SK-N-SH treated with all-trans-retinoic acid at 6 μM for 48 hours (cell line): ENCODE measurements at regions not wholly inside any gene's neighbourhood (a gene's known extent, or its start where the extent isn't known, plus 50 kb on each side); places are given as distances from the start of the nearest gene placed in this dataset.

Experiments used
- ATAC-seq: fragments of 200-7000 bp; cut with Tn5 transposase; 3 replicates; pipeline ENCODE4 v1.9.1; 2020; ENCODE audit warnings: mild to moderate bottlenecking, moderate library complexity
- ARNTL ChIP-seq: fragments of 450-650 bp; formaldehyde crosslinking; IDR thresholded peaks from 2 replicates; pipeline ENCODE4 v1.5.0; 2020; ENCODE audit warnings: low read depth, mild to moderate bottlenecking, moderate library complexity, borderline replicate concordance
- BACH2 ChIP-seq: fragments of 250-450 bp; sonication (Bioruptor Pico); IDR thresholded peaks from 2 replicates; pipeline ENCODE4 v1.9.0; 2021; ENCODE audit warnings: mild to moderate bottlenecking, borderline replicate concordance
- CREB5 ChIP-seq: fragments of 250-450 bp; sonication (Bioruptor Pico); IDR thresholded peaks from 2 replicates; pipeline ENCODE4 v1.5.1; 2020; ENCODE audit warnings: low read depth, mild to moderate bottlenecking, moderate library complexity
- CSDC2 ChIP-seq: fragments of 250-450 bp; sonication (Bioruptor Pico); IDR thresholded peaks from 2 replicates; pipeline ENCODE4 v1.5.0; 2020; ENCODE audit warnings: mild to moderate bottlenecking, moderate library complexity
- CSRNP3 ChIP-seq: fragments of 250-450 bp; sonication (Bioruptor Pico); IDR thresholded peaks from 2 replicates; pipeline ENCODE4 v1.5.1; 2021; ENCODE audit warnings: mild to moderate bottlenecking, moderate library complexity
- ESRRG ChIP-seq: fragments of 250-450 bp; sonication (Bioruptor Pico); IDR thresholded peaks from 2 replicates; pipeline ENCODE4 v1.6.1; 2021; ENCODE audit warnings: mild to moderate bottlenecking
- GLIS3 ChIP-seq: fragments of 250-450 bp; sonication (Bioruptor Pico); IDR thresholded peaks from 2 replicates; pipeline ENCODE4 v1.5.0; 2020; ENCODE audit warnings: mild to moderate bottlenecking, moderate library complexity
- ISL1 ChIP-seq: fragments of 250-450 bp; sonication (Bioruptor Pico); IDR thresholded peaks from 2 replicates; pipeline ENCODE4 v2.1.2; 2022; ENCODE audit warnings: mild to moderate bottlenecking, moderate library complexity
- OSR1 ChIP-seq: fragments of 250-450 bp; sonication (Bioruptor Pico); IDR thresholded peaks from 2 replicates; pipeline ENCODE4 v1.8.0; 2022; ENCODE audit warnings: moderate library complexity, mild to moderate bottlenecking, inconsistent platforms
- PPARA ChIP-seq: fragments of 250-450 bp; sonication (Bioruptor Pico); IDR thresholded peaks from 2 replicates; pipeline ENCODE4 v1.5.0; 2020; ENCODE audit warnings: mild to moderate bottlenecking, borderline replicate concordance
- RARB ChIP-seq: fragments of 250-450 bp; sonication (Bioruptor Pico); IDR thresholded peaks from 2 replicates; pipeline ENCODE4 v1.8.0; 2021; ENCODE audit warnings: mild to moderate bottlenecking, moderate library complexity
- SNAI2 ChIP-seq: fragments of 250-450 bp; sonication (Bioruptor Pico); IDR thresholded peaks from 2 replicates; pipeline ENCODE4 v1.5.0; 2020; ENCODE audit warnings: mild to moderate bottlenecking, moderate library complexity
- TCF4 ChIP-seq: fragments of 250-450 bp; sonication (Bioruptor Pico); IDR thresholded peaks from 2 replicates; pipeline ENCODE4 v1.8.0; 2021; ENCODE audit warnings: mild to moderate bottlenecking, moderate library complexity, borderline replicate concordance
- TOX ChIP-seq: fragments of 250-450 bp; sonication (Bioruptor Pico); IDR thresholded peaks from 2 replicates; pipeline ENCODE4 v1.8.0; 2021; ENCODE audit warnings: mild to moderate bottlenecking, moderate library complexity, borderline replicate concordance
- TSHZ2 ChIP-seq: fragments of 250-450 bp; sonication (Bioruptor Pico); IDR thresholded peaks from 2 replicates; pipeline ENCODE4 v1.5.0; 2020; ENCODE audit warnings: mild to moderate bottlenecking, moderate library complexity
- ZC3H10 ChIP-seq: fragments of 250-450 bp; sonication (Bioruptor Pico); IDR thresholded peaks from 2 replicates; pipeline ENCODE4 v1.5.1; 2021; ENCODE audit warnings: mild to moderate bottlenecking, moderate library complexity
- ZFP3 ChIP-seq: fragments of 250-450 bp; sonication (Bioruptor Pico); IDR thresholded peaks from 2 replicates; pipeline ENCODE4 v1.5.0; 2020; ENCODE audit warnings: mild to moderate bottlenecking, moderate library complexity
- ZFP30 ChIP-seq: fragments of 450-650 bp; formaldehyde crosslinking; IDR thresholded peaks from 2 replicates; pipeline ENCODE4 v1.5.0; 2022; ENCODE audit warnings: mild to moderate bottlenecking, moderate library complexity
- ZNF565 ChIP-seq: fragments of 450-650 bp; formaldehyde crosslinking; conservative IDR thresholded peaks from 2 replicates; pipeline ENCODE4 v1.5.0; 2020; ENCODE audit warnings: low read depth, mild to moderate bottlenecking, moderate library complexity
- ZNF70 ChIP-seq: fragments of 450-650 bp; formaldehyde crosslinking; IDR thresholded peaks from 2 replicates; pipeline ENCODE4 v1.5.0; 2020; ENCODE audit warnings: mild to moderate bottlenecking, moderate library complexity
- ZNF8 ChIP-seq: fragments of 450-650 bp; formaldehyde crosslinking; IDR thresholded peaks from 2 replicates; pipeline ENCODE4 v1.5.0; 2020; ENCODE audit warnings: mild to moderate bottlenecking, moderate library complexity

GRCh38 chr13:72508392-72508791, 219.0 kb downstream of the MZT1 start:
- peak; percentile 47; the same call in 2 of the 3 replicates for ATAC-seq
- 0 out of 2 replicates have a peak, but pooled peaks have one; percentile 63 for TF ChIP-seq TSHZ2 (CRISPR knock-in tag)
- no peak for TF ChIP-seq ZNF565 (CRISPR knock-in tag)
- peak; percentile 77 for TF ChIP-seq ISL1 (CRISPR knock-in tag)
- no peak for TF ChIP-seq ZNF70 (CRISPR knock-in tag)
- no peak for TF ChIP-seq ZNF8 (CRISPR knock-in tag)
- no peak for TF ChIP-seq BACH2
- TF ChIP-seq, all 23 proteins: peak for 2

GRCh38 chr13:72507416-72508199, 219.8 kb downstream of the MZT1 start:
- peak; percentile 59 for ATAC-seq
- TF ChIP-seq OSR1 (CRISPR knock-in tag) (no peak), SNAI2 (CRISPR knock-in tag) (no peak), CSRNP3 (CRISPR knock-in tag) (no peak), ZFP3 (CRISPR knock-in tag) (no peak), CSDC2 (CRISPR knock-in tag) (no peak), ISL1 (CRISPR knock-in tag) (no peak), ZC3H10 (CRISPR knock-in tag) (no peak), TOX (CRISPR knock-in tag) (no peak), ZNF565 (CRISPR knock-in tag) (no peak), GLIS3 (CRISPR knock-in tag) (no peak), RARB (CRISPR knock-in tag) (no peak), ZNF8 (CRISPR knock-in tag) (no peak), TCF4 (CRISPR knock-in tag) (no peak), PPARA (CRISPR knock-in tag) (no peak), ARNTL (no peak), CREB5 (CRISPR knock-in tag) (no peak), ESRRG (CRISPR knock-in tag) (no peak), ZFP30 (CRISPR knock-in tag) (no peak), TSHZ2 (CRISPR knock-in tag) (no peak)

DNA sequence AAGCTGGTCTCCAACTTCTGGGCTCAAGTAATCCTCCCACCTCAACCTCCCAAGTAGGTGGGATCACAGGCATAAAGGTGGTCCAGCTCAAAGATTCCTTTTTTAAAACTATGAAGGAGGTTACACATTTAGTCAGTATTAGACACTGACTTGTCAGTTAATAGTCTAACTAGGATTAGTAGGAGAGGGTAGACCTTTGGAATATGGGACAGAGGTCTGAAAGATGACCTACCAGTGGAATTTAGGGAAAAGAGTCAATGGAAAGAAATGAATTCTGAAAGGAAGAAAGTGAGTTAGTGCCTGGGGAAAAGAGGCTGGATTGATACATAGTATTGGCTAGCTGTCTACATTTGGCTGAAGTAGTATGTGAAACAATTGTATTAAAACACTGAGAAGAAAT, 220.7 kb downstream of the MZT1 start:
- ATAC-seq = no peak
- TF ChIP-seq GLIS3 (CRISPR knock-in tag) (no peak), OSR1 (CRISPR knock-in tag) (no peak), ESRRG (CRISPR knock-in tag) (no peak), TSHZ2 (CRISPR knock-in tag) (no peak), CREB5 (CRISPR knock-in tag) (no peak), ZC3H10 (CRISPR knock-in tag) (no peak), CSRNP3 (CRISPR knock-in tag) (no peak)
